ENCODE measurements at regions not wholly inside any gene's neighbourhood (a gene's known extent, or its start where the extent isn't known, plus 50 kb on each side); places are given as distances from the start of the nearest gene placed in this dataset.

- H3K4me1 ChIP-seq, result no peaks in the 10 kb centered on the region
- ATAC-seq (no peak), DNase-seq (ENCODE audit: low read depth in 1 of 2, low spot score in 1 of 2) (no peak), FAIRE-seq (peak; percentile 23)
- no peak overlapping the region for H3K27ac ChIP-seq
- 7% methylated on average over 2 of the region's 2 CpGs for WGBS (ENCODE audit: missing lambda C conversion rate)
- CTCF ChIA-PET, result no interaction called here
- 0 out of 3 replicates have a peak overlapping the region, but pooled peaks have one; percentile 1 for H3K4me2 ChIP-seq
- POLR2A ChIA-PET, result no interaction called here
- no peak for TF ChIP-seq FOXS1 (CRISPR knock-in tag; IDR thresholded peaks at IDR 0.05)
- no peak for TF ChIP-seq ZNF302 (CRISPR knock-in tag; IDR thresholded peaks at IDR 0.05)
- TF ChIP-seq KDM5A (IDR thresholded peaks at IDR 0.05), result no peak
- TF ChIP-seq CEBPB (IDR thresholded peaks at IDR 0.05), result no peak
- TF ChIP-seq MAX (IDR thresholded peaks at IDR 0.05), result no peak
- no peak for TF ChIP-seq MYC (IDR thresholded peaks at IDR 0.05; ENCODE audit: borderline replicate concordance, low read length)
- TF ChIP-seq FOSB (CRISPR knock-in tag; IDR thresholded peaks at IDR 0.05), result no peak
- no peak for TF ChIP-seq ATOH8 (CRISPR knock-in tag; IDR thresholded peaks at IDR 0.05; ENCODE audit: low read depth)
- no peak for TF ChIP-seq RCOR1 (IDR thresholded peaks at IDR 0.05; ENCODE audit: low read depth, low read length)
- no peak for TF ChIP-seq TP53 (CRISPR knock-in tag; IDR thresholded peaks at IDR 0.05)
- no peak for TF ChIP-seq E2F6 (IDR thresholded peaks at IDR 0.05; ENCODE audit: borderline replicate concordance, low read depth)
- no peak for TF ChIP-seq RFX5 (IDR thresholded peaks at IDR 0.05)
- TF ChIP-seq BHLHE40 (IDR thresholded peaks at IDR 0.05; ENCODE audit: low read depth, low read length), result no peak
- no peak for TF ChIP-seq CTCF (IDR thresholded peaks at IDR 0.05)
- no peak for TF ChIP-seq POLR2AphosphoS2 (conservative IDR thresholded peaks at IDR 0.05; ENCODE audit: low read length)
- no peak for TF ChIP-seq USF2 (IDR thresholded peaks at IDR 0.05)
- no peak for TF ChIP-seq HMGXB4 (CRISPR knock-in tag; IDR thresholded peaks at IDR 0.05; ENCODE audit: borderline replicate concordance)
- no peak for TF ChIP-seq NPAS2 (CRISPR knock-in tag; IDR thresholded peaks at IDR 0.05; ENCODE audit: borderline replicate concordance)
- no peak for TF ChIP-seq NR3C1 (IDR thresholded peaks at IDR 0.05)
- H3K4me3 ChIP-seq, result no peak overlapping the region
- H3K9me3 ChIP-seq, result no peaks in the 10 kb centered on the region
These were observed 626.6 kb upstream of the SOX9 start for GRCh38 chr17:71494062-71494855.

GRCh38 chr17:71495420-71495819, 625.4 kb upstream of the SOX9 start:
- ATAC-seq, result no peak
- peak; percentile 61 for FAIRE-seq

More at GRCh38 chr17:71495420-71495819, 625.4 kb upstream of the SOX9 start:
- POLR2A ChIA-PET, result no interaction called here
- Histone ChIP-seq H3K27ac (no peak overlapping the region), H3K4me2 (no peak overlapping the region), H3K4me3 (no peak overlapping the region), H3K9me3 (no peaks in the 10 kb centered on the region), H3K4me1 (no peaks in the 10 kb centered on the region)
- no peak for DNase-seq (ENCODE audit: low read depth in 1 of 2, low spot score in 1 of 2)
- no peak for TF ChIP-seq ZNF302 (CRISPR knock-in tag; IDR thresholded peaks at IDR 0.05)
- no peak for TF ChIP-seq ZSCAN20 (CRISPR knock-in tag; IDR thresholded peaks at IDR 0.05)
- TF ChIP-seq CEBPB (IDR thresholded peaks at IDR 0.05), result no peak
- TF ChIP-seq NPAS2 (CRISPR knock-in tag; IDR thresholded peaks at IDR 0.05; ENCODE audit: borderline replicate concordance), result no peak
- TF ChIP-seq ESRRA (IDR thresholded peaks at IDR 0.05; ENCODE audit: borderline replicate concordance, low read length), result no peak
- TF ChIP-seq PBX3 (IDR thresholded peaks at IDR 0.05), result no peak
- no peak for TF ChIP-seq HOXB13 (CRISPR knock-in tag; IDR thresholded peaks at IDR 0.05; ENCODE audit: low read depth)
- no peak for TF ChIP-seq KDM1A (IDR thresholded peaks at IDR 0.05; ENCODE audit: low read depth)
- TF ChIP-seq ZFP36 (IDR thresholded peaks at IDR 0.05; ENCODE audit: borderline replicate concordance, partially characterized antibody), result no peak
- no peak for TF ChIP-seq MAFK (IDR thresholded peaks at IDR 0.05; ENCODE audit: partially characterized antibody)
- TF ChIP-seq HES2 (IDR thresholded peaks at IDR 0.05), result no peak
- TF ChIP-seq EP300 (IDR thresholded peaks at IDR 0.05), result no peak
- no peak for TF ChIP-seq GATA3 (IDR thresholded peaks at IDR 0.05; ENCODE audit: borderline replicate concordance)
- no peak for TF ChIP-seq EHMT2 (IDR thresholded peaks at IDR 0.05; ENCODE audit: low read depth)
- CTCF ChIA-PET, result interaction anchor here (1.0 kb wide), 1 partner anchor 25 kb away, joined by 3 read pairs; no protein-coding TSS in a partner anchor
